GDM1 (cell line): ENCODE measurements at regions not wholly inside any gene's neighbourhood (a gene's known extent, or its start where the extent isn't known, plus 50 kb on each side); places are given as distances from the start of the nearest gene placed in this dataset.

Experiments used
- DNase-seq: peaks from one replicate; lab custom pipeline; 2025; lab: John Stamatoyannopoulos, UW

GRCh38 chrX:42619068-42619467 lies 158.9 kb downstream of the PPP1R2C start:
- DNase-seq = no peak

DNA sequence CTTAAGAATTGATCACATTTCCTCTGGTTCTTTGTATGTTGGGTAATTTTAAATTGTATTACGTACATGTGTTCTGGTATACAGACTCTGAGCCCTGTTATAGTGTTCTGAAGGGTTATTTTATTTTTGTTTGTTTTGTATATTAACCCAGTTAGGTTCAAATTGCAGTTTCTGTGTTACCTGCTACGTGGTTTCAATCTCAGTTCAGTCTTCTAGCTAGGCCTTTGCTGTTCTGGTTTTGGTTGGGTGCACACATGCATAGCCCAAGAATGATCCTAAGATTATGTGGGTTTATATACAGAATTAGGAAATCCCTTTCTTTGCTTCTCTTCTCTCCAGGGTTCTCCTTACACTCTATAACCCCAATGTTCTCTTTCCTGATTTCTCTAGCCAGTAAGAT lies 161.0 kb downstream of the PPP1R2C start:
- DNase-seq = no peak

DNA sequence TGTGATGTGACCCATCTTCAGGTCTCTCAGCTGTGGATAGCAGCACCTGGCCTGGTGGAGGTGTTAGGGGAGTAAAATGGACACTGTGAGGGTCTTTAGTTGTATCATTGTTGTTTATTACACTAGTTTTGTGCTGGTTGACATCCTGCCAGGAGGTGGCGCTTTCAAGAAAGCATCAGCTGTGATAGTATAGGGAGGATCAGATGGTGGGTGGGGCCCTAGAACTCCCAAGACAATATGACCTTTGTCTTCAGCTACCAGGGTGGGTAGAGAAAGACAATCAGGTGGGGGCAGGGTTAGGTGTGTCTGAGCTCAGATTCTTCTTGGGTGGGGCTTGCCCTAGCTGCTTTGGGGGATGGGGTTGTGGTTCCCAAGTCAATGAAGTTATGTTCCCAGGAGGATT lies 162.8 kb downstream of the PPP1R2C start:
- no peak for DNase-seq

- DNase-seq = no peak
Measured at GRCh38 chrX:42606591-42606990, 171.4 kb downstream of the PPP1R2C start.

- no peak for DNase-seq
Measured at GRCh38 chrX:42604302-42604701, 173.7 kb downstream of the PPP1R2C start.

DNA sequence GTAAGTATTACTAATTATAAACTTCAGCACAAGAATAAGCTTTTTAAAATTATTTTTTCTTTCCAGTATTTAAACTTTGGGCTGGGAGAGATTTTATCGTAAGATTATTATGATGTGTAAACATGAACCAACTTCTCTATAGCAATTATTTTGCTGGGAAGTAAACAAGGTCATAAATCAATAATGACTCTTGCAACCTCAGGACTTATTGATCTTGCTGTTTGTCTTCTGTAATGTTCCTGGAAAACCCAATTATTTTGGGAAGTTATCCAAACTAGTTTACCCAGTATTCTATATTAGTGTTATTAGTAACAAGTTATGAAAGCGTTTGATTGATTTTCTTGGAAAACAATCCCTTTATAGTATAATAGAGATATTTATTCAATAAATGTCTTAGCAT lies 174.9 kb downstream of the PPP1R2C start:
- DNase-seq = no peak

GRCh38 chrX:42602566-42602965 lies 175.4 kb downstream of the PPP1R2C start:
- DNase-seq = no peak

GRCh38 chrX:42602136-42602535 lies 175.8 kb downstream of the PPP1R2C start:
- no peak for DNase-seq

DNA sequence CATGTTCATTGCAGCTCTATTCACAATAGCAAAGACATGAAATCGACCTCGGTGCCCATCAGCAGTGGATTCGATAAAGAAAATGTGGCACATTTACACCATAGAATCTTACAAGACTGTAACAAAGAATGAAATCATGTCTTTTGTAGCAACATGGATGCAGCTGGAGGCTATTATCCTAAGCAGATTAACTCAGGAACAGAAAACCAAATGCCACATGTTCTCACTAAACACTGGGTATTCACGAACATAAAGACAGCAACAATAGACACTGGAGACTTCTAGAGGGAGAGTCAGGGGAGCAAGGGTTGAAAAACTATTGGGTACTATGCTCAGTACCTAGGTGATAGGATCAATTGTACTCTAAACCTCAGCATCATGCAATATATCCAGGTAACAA lies 180.5 kb downstream of the PPP1R2C start:
- DNase-seq = no peak

DNA sequence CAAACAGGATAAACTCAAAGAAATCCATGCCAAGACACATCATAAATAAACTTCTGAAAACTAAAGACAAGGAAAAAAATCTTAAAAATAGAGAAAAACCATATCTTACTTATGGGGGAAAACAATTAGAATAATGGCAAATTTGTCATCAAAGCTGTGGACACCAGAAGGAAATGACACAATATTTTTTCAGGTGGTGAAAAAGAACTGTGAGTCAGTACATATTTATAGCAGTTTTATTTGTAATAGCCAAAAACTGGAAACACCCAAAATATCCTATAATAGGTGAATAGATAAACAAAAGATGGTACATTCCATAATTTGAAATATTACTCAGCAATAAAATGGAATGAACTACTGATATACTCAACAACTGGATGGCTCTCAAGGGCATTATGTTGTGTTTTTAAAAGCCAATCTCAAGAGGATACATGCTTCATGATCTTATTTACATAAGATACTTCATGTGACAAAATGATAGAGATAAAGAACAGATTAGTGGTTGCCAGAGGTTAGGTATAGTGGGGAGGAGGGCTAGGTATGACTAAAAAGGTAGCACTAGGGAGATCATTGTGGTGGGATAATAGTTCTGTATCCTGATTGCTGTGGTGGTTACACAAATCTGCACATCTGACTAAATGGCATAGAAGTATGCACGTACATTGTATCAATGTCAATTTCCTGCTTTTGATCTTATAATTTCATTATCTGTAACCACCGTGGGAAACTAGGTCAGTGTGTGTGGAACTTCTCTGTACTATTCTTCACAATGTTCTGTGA lies 191.9 kb downstream of the PPP1R2C start:
- DNase-seq = no peak

GRCh38 chrX:42577936-42578470 lies 200.0 kb downstream of the PPP1R2C start:
- DNase-seq = no peak

- DNase-seq = no peak
Measured at GRCh38 chrX:42567268-42567667, 210.7 kb downstream of the PPP1R2C start.

DNA sequence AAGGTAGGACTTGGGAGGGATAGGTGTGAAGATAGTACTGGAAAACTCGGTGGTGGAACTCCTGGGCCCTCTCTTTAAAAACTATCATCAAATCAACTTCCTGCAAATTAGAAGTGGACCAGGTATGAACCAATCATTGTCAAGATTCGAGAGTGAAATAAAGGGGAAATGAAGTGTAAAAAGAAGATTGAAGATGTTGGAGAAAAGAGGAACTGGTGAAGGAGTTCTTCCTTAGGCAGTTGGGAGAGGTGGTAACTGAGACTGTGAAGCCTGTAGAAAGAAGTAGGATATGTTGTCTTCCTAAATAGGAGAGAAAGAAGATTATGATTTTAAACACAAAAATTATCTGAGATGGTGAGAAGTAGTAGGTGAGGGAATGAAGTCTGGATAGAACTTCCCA lies 212.2 kb downstream of the PPP1R2C start:
- no peak for DNase-seq

DNA sequence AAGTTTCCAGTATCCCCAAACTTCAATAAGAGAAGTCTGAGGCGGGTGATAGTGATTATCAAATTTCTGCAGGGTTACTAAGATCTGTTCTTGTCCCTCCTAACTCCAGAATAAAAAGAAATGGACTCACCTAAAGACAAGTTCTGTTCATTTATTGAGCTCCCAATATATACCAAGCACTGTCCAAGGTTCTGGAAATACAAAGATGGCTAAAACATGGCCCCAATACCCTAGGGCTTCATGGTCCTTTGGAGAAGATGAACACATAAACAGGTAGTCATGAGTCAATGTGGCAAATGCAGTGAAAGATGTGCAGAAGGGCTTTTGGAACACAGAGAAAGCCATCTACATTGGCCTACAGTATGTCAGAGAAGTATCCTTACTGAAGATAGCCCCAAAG lies 231.2 kb downstream of the PPP1R2C start:
- DNase-seq = no peak

- no peak for DNase-seq
Measured at GRCh38 chrX:42544883-42545282, 233.1 kb downstream of the PPP1R2C start.

GRCh38 chrX:42541554-42541953 lies 236.4 kb downstream of the PPP1R2C start:
- no peak for DNase-seq

GRCh38 chrX:42540146-42540545 lies 237.8 kb downstream of the PPP1R2C start:
- no peak for DNase-seq

- DNase-seq = no peak
Measured at GRCh38 chrX:42538405-42538804, 239.6 kb downstream of the PPP1R2C start.

DNA sequence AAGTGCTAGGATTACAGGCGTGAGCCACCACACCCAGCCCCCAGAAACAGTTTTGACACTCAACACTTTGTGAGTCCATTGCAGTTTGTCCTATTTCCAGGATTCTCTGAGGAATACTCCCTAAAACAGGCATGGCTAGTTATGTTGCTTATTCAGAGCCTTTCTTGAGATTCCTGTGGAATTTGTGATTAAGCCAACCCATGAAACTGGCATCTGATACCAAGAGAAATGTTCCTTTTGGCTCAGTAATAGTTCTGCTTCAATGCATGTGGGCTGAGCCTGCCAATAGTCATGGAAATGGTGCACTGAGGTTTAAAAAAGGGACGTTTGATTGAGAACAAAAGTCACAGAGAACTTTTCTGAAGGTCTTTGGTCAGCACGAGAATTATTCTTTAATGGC lies 241.7 kb downstream of the PPP1R2C start:
- DNase-seq = no peak

DNA sequence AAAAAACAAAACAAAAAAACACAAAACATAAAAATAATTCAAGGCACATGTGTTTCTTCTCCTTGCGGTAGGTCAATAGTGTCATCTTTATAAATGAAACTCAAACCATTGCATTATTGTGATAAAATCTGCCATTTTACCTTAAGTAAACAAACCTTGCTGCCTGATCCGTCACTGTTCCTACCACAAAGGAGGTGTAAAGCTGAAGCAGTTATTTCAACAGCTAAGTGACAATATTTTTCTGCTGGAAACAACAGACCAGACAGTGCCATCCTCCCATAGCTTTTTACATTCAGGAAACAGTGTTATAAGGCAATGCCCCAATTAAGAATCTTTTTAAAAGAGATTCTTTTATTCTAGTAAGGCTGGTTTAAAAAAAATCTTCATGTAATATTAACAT lies 242.7 kb downstream of the PPP1R2C start:
- no peak for DNase-seq

- no peak for DNase-seq
Measured at GRCh38 chrX:42533761-42534160, 244.2 kb downstream of the PPP1R2C start.

- no peak for DNase-seq
Measured at GRCh38 chrX:42531441-42531840, 246.5 kb downstream of the PPP1R2C start.

- no peak for DNase-seq
Measured at GRCh38 chrX:42530027-42530426, 247.9 kb downstream of the PPP1R2C start.

DNA sequence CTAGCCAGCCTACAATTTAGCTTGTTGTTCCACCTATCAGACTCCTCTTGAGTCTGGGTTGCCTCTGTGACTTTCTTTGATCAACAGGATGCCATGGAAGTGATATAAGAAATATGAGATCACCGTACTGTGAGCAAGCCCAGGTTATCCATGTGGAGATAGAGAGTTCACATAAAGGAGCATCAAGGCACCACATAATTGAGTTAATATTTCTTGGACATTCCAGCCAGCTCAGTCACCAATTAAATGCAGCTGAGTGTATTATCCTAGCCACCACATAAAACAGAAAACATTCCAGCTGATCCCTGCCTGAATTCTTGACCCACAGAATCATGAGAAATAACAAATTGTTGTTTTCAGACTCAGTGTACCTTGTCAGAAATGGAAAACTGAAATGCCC lies 253.6 kb downstream of the PPP1R2C start:
- no peak for DNase-seq
